HFF-Myc (cell line): ENCODE measurements at regions not wholly inside any gene's neighbourhood (a gene's known extent, or its start where the extent isn't known, plus 50 kb on each side); places are given as distances from the start of the nearest gene placed in this dataset.

Experiments
- DNase-seq: peaks from one replicate; pipeline ENCODE4 v3.0.0-alpha.2; 2011; ENCODE audit warnings: low read depth; ENCODE audit errors: extremely low read depth
- H3K4me3 ChIP-seq: replicated peaks from 2 replicates; pipeline ENCODE4 v1.5.1; 2011; ENCODE audit warnings: low read depth, mild to moderate bottlenecking, control low read depth, low read length
- TF ChIP-seq, protein P1 (sequence below): IDR thresholded peaks from 2 replicates; pipeline ENCODE4 v1.5.1; 2012; ENCODE audit warnings: mild to moderate bottlenecking, low read depth, low read length, control low read depth; ENCODE audit errors: missing control alignments

DNA sequence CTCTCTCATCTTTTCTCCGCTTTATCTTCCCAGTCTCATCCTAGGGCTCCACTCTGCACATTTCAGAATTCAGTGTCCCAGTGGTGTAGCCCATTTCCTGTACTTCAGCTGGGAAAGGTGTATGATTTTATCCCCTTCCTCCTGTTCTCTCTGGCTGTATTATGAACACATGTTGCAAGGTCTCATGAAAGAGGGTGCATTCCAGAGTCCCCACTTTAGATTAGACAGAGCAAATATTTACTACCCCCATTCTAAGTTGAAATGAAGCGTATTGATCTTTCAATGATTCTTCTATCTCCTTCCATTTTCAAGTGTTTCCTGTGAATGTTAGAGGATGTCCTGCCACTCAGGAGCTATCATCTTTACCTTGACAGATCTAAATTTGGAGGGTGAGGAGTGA, 123.2 kb downstream of the WIF1 start:
- TF ChIP-seq, protein P1, sequence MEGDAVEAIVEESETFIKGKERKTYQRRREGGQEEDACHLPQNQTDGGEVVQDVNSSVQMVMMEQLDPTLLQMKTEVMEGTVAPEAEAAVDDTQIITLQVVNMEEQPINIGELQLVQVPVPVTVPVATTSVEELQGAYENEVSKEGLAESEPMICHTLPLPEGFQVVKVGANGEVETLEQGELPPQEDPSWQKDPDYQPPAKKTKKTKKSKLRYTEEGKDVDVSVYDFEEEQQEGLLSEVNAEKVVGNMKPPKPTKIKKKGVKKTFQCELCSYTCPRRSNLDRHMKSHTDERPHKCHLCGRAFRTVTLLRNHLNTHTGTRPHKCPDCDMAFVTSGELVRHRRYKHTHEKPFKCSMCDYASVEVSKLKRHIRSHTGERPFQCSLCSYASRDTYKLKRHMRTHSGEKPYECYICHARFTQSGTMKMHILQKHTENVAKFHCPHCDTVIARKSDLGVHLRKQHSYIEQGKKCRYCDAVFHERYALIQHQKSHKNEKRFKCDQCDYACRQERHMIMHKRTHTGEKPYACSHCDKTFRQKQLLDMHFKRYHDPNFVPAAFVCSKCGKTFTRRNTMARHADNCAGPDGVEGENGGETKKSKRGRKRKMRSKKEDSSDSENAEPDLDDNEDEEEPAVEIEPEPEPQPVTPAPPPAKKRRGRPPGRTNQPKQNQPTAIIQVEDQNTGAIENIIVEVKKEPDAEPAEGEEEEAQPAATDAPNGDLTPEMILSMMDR = no peak
- no peak overlapping the region for H3K4me3 ChIP-seq
- no peak for DNase-seq

DNA sequence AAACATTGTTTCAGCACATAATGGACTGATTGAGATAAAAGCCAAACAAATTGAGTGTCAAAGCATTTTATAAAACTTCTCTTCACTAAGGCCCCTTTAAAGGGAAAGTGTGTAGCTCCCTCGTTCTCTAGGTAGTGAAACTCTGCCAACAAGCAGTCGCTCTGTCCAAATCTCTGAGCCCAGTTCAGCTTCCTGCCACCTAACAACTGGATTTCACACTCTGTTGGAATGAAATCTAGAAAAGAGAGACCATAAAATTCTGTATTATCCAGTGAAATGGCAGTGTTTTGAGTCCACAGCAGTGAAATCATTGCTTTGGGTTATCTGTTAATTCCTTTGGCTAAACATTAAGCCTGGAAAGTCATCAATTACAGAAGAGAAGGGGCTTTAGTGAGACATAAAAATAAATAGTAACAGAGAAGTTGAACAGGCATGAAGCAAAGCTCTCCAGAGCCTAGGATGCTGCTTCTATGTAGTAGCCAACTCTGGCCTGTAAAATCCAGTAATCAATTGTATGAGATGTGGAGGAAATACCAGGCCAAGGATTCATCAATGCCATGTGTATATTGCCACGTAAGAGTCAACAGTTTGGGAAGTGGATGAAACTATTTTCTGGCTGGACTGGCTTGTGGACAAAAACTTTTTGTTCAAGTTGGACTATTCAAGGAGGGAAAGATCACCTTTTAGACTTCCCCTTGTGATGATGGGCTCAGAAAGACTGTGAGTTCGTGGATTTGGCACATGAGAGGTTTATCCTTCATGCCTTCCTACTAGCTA, 122.5 kb downstream of the WIF1 start:
- no peak for DNase-seq
- TF ChIP-seq, protein P1 = no peak
- no peak overlapping the region for H3K4me3 ChIP-seq

DNA sequence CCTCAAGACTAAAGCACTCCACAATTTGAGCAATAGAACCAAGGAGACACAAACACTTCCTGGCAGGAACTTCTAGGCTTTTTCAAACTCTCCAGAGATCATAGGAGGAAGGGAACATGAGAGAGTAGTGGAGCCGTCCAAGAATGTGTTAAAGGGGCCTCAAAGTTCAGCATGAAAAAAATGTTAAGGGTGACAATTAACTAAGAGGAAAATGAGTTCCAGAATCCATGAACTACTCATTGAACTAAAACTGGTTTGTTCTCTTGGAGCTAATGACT, 122.0 kb downstream of the WIF1 start:
- no peak overlapping the region for H3K4me3 ChIP-seq
- TF ChIP-seq, protein P1 = no peak
- no peak for DNase-seq
